ENCODE measurements at regions not wholly inside any gene's neighbourhood (a gene's known extent, or its start where the extent isn't known, plus 50 kb on each side); places are given as distances from the start of the nearest gene placed in this dataset.

GRCh38 chr13:52975969-52976368, 52.6 kb upstream of the OLFM4 start:
- H3K4me3 ChIP-seq (ENCODE audit: low read length): no peak overlapping the region
- no peak for DNase-seq (ENCODE audit: low read depth)
- TF ChIP-seq CTCF (IDR thresholded peaks at IDR 0.05; ENCODE audit: insufficient read depth, low read depth, low read length, missing control alignments): no peak

GRCh38 chr13:52975161-52975560, 53.5 kb upstream of the OLFM4 start:
- DNase-seq (ENCODE audit: low read depth): no peak
- H3K4me3 ChIP-seq (ENCODE audit: low read length): no peak overlapping the region
- TF ChIP-seq CTCF (IDR thresholded peaks at IDR 0.05; ENCODE audit: insufficient read depth, low read depth, low read length, missing control alignments): no peak

GRCh38 chr13:52974711-52975110, 53.9 kb upstream of the OLFM4 start:
- no peak for TF ChIP-seq CTCF (IDR thresholded peaks at IDR 0.05; ENCODE audit: insufficient read depth, low read depth, low read length, missing control alignments)
- H3K4me3 ChIP-seq (ENCODE audit: low read length): no peak overlapping the region
- no peak for DNase-seq (ENCODE audit: low read depth)

- TF ChIP-seq CTCF (IDR thresholded peaks at IDR 0.05; ENCODE audit: insufficient read depth, low read depth, low read length, missing control alignments): no peak
- H3K4me3 ChIP-seq (ENCODE audit: low read length): no peak overlapping the region
- no peak for DNase-seq (ENCODE audit: low read depth)
Measured at GRCh38 chr13:52969373-52969772, 59.2 kb upstream of the OLFM4 start.

- peak; percentile 85 for DNase-seq (ENCODE audit: low read depth)
- TF ChIP-seq CTCF (IDR thresholded peaks at IDR 0.05; ENCODE audit: insufficient read depth, low read depth, low read length, missing control alignments): peak; percentile 100
- H3K4me3 ChIP-seq (ENCODE audit: low read length): no peak overlapping the region
Measured at GRCh38 chr13:52968074-52968700, 60.4 kb upstream of the OLFM4 start.

GRCh38 chr13:52961987-52962386, 66.6 kb upstream of the OLFM4 start:
- TF ChIP-seq CTCF (IDR thresholded peaks at IDR 0.05; ENCODE audit: insufficient read depth, low read depth, low read length, missing control alignments): no peak
- H3K4me3 ChIP-seq (ENCODE audit: low read length): no peak overlapping the region
- no peak for DNase-seq (ENCODE audit: low read depth)

GRCh38 chr13:52961256-52961910, 67.2 kb upstream of the OLFM4 start:
- H3K4me3 ChIP-seq (ENCODE audit: low read length): no peak overlapping the region
- no peak for DNase-seq (ENCODE audit: low read depth)
- no peak for TF ChIP-seq CTCF (IDR thresholded peaks at IDR 0.05; ENCODE audit: insufficient read depth, low read depth, low read length, missing control alignments)
